ENCODE measurements at regions not wholly inside any gene's neighbourhood (a gene's known extent, or its start where the extent isn't known, plus 50 kb on each side); places are given as distances from the start of the nearest gene placed in this dataset.

DNA sequence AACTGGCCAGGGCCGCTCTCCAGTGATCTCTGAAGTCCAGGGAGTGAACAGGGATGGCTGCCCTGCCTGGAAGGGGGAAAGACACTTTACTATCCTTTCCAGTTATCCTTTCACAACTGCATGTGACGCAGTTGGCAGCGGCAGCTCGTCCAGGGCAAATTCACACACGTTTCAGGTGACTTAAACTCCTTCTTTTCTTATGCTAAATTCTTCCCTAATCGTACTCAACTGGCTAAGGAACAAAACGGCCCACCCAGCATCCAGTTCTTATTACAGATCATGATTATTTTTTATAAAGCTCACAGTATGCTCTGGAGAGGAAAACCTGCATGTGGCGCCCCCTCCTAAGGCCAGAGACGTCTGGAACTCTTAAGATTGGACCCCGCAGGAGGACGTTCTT lies 767.1 kb downstream of the UQCRFS1 start:
- H3K27me3 ChIP-seq: no peaks in the 10 kb centered on the region
- H3K9me3 ChIP-seq: no peaks in the 10 kb centered on the region
- in situ Hi-C loops (cut with MboI; ENCODE audit: low sequenced_read_pairs in 4 of 4): no loop called here
- intact Hi-C loops (cut with DNase I; ENCODE audit: low total_unique reads): no loop called here
- no peak for ATAC-seq
- no peak overlapping the region for H3K4me3 ChIP-seq
- H3K27ac ChIP-seq: no peak overlapping the region
- H3K4me1 ChIP-seq: no peaks in the 10 kb centered on the region
- TF ChIP-seq POLR2A (IDR thresholded peaks at IDR 0.05): no peak
- TF ChIP-seq, protein P1, sequence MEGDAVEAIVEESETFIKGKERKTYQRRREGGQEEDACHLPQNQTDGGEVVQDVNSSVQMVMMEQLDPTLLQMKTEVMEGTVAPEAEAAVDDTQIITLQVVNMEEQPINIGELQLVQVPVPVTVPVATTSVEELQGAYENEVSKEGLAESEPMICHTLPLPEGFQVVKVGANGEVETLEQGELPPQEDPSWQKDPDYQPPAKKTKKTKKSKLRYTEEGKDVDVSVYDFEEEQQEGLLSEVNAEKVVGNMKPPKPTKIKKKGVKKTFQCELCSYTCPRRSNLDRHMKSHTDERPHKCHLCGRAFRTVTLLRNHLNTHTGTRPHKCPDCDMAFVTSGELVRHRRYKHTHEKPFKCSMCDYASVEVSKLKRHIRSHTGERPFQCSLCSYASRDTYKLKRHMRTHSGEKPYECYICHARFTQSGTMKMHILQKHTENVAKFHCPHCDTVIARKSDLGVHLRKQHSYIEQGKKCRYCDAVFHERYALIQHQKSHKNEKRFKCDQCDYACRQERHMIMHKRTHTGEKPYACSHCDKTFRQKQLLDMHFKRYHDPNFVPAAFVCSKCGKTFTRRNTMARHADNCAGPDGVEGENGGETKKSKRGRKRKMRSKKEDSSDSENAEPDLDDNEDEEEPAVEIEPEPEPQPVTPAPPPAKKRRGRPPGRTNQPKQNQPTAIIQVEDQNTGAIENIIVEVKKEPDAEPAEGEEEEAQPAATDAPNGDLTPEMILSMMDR (IDR thresholded peaks at IDR 0.05 in 4 of 5, conservative IDR thresholded peaks at IDR 0.05 in 1 of 5): no peak
- no peaks in the 10 kb centered on the region for H3K36me3 ChIP-seq
- DNase-seq: no peak

DNA sequence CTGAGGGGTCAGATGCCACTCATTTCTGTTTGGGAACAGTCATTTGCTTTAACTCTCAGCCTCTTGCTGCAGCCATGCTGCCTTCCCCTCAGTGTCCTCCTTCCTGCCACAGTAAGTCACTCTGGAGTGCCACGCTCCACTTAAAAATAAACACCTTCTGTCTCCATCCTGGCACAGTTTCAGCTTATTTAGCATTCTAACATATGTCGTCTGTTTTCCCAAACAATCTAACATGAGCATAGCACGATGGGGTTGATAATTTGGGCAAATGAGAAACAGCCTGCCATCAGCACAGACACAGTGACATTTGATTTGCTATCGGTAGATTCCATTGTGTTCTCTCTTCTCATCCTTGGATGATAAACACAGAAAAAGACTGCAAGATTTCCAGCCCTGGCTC lies 768.6 kb downstream of the UQCRFS1 start:
- intact Hi-C loops (cut with DNase I; ENCODE audit: low total_unique reads): no loop called here
- H3K27me3 ChIP-seq: no peaks in the 10 kb centered on the region
- DNase-seq (no peak), ATAC-seq (no peak)
- H3K4me1 ChIP-seq: no peaks in the 10 kb centered on the region
- H3K9me3 ChIP-seq: no peaks in the 10 kb centered on the region
- H3K4me3 ChIP-seq: no peak overlapping the region
- no peak for TF ChIP-seq POLR2A (IDR thresholded peaks at IDR 0.05)
- TF ChIP-seq, protein P1 (IDR thresholded peaks at IDR 0.05 in 4 of 5, conservative IDR thresholded peaks at IDR 0.05 in 1 of 5): no peak
- H3K36me3 ChIP-seq: no peaks in the 10 kb centered on the region
- in situ Hi-C loops (cut with MboI; ENCODE audit: low sequenced_read_pairs in 4 of 4): no loop called here
- H3K27ac ChIP-seq: no peak overlapping the region

DNA sequence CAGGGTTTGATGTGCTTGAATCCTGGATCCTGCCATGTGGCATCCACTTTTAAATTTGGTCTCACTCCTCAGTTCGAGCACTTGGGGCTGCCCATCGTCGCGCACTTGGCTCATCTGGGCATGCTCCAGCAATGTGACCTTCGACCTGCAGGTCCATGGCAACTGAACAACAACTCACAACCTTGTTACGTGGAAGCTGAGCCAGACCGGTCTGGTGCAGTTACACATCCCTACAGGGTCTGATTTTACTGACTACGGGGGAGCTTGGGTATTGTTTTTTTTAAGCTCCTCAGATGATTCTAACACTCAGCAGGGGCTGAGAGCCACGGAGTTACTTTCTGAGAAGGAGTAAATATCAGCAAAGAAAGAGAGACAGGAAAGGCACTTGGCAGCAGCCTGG lies 769.6 kb downstream of the UQCRFS1 start:
- DNase-seq (no peak), ATAC-seq (no peak)
- Histone ChIP-seq H3K9me3 (no peaks in the 10 kb centered on the region), H3K4me1 (no peaks in the 10 kb centered on the region), H3K27ac (no peak overlapping the region), H3K4me3 (no peak overlapping the region), H3K27me3 (no peaks in the 10 kb centered on the region), H3K36me3 (no peaks in the 10 kb centered on the region)
- intact Hi-C loops (cut with DNase I; ENCODE audit: low total_unique reads) (no loop called here), in situ Hi-C loops (cut with MboI; ENCODE audit: low sequenced_read_pairs in 4 of 4) (no loop called here)
- TF ChIP-seq, protein P1 (IDR thresholded peaks at IDR 0.05 in 4 of 5, conservative IDR thresholded peaks at IDR 0.05 in 1 of 5): no peak

DNA sequence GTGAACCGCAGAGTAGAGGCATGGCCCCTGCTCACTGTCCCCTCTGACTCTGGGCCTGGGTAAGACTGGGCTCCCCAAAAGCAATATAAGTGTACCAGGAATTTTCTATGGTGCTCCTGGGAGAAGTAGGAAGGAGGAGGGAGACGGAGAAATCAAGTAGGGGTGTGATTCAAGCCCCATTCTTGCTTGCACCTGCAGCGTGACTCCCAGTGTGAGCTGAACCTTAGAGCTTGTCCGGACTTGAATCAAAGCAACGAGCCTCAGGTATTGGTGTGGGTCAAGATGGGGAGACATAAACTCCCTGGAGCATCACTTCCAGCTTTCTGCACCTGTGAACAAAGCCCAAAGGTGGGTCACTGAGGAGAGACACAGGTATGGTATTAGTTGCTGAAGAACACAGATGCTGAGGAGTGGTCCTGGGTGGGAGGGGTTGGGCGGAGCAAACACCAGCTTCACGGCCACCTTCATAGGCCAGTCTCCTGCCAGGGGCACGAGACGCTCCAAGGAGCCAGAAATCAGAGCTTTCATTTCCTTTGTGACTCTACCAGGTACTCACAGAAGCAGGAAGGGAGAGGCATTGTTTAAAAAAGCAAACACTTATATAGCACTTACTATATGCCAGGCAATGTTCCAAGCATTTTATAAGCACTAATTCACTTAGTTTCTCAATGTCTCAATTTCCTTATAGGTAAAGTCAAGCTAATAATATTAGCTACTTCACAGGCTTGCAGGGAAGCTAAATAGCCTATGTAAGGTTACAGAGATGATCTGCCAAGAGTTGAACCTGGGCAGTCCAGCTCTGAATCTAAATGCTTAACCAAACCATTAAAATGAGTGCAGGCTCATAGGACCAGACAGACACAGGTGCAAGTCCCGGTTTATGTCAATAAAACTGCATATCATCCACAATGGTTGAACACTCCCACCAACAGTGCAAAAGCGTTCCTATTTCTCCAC lies 775.3 kb downstream of the UQCRFS1 start:
- Histone ChIP-seq H3K27ac (no peak overlapping the region), H3K9me3 (no peaks in the 10 kb centered on the region), H3K4me1 (no peaks in the 10 kb centered on the region), H3K4me3 (no peak overlapping the region), H3K27me3 (no peaks in the 10 kb centered on the region), H3K36me3 (no peaks in the 10 kb centered on the region)
- no peak for DNase-seq
- TF ChIP-seq POLR2A (IDR thresholded peaks at IDR 0.05): no peak
- TF ChIP-seq, protein P1 (IDR thresholded peaks at IDR 0.05 in 4 of 5, conservative IDR thresholded peaks at IDR 0.05 in 1 of 5): no peak
- intact Hi-C loops (cut with DNase I; ENCODE audit: low total_unique reads) (no loop called here), in situ Hi-C loops (cut with MboI; ENCODE audit: low sequenced_read_pairs in 4 of 4) (no loop called here)
- no peak for ATAC-seq

Measured in gastrocnemius medialis (tissue), 4 donors.